HEK293 (cell line): ENCODE measurements at regions not wholly inside any gene's neighbourhood (a gene's known extent, or its start where the extent isn't known, plus 50 kb on each side); places are given as distances from the start of the nearest gene placed in this dataset.

Experiments used
- MEIS1 ChIP-seq: sonication (generic); formaldehyde crosslinking; IDR thresholded peaks from 2 replicates; pipeline ENCODE4 v1.8.1; 2022; ENCODE audit warnings: missing genetic modification reagents, mild to moderate bottlenecking, borderline replicate concordance
- PRDM1 ChIP-seq: fragments of 450-650 bp; formaldehyde crosslinking; IDR thresholded peaks from 2 replicates; pipeline ENCODE4; 2016; ENCODE audit warnings: missing biosample characterization, missing genetic modification characterization
- SP3 ChIP-seq: fragments of 450-650 bp; formaldehyde crosslinking; IDR thresholded peaks from 2 replicates; pipeline ENCODE4 v1.5.1; 2016; ENCODE audit warnings: missing biosample characterization, missing genetic modification characterization
- ZBTB11 ChIP-seq: fragments of 450-650 bp; formaldehyde crosslinking; conservative IDR thresholded peaks from 2 replicates; pipeline ENCODE4 v1.5.1; 2016; ENCODE audit warnings: low read depth, missing biosample characterization, missing genetic modification characterization
- ZBTB7A ChIP-seq: fragments of 450-650 bp; formaldehyde crosslinking; IDR thresholded peaks from 2 replicates; pipeline ENCODE4 v1.5.1; 2016; ENCODE audit warnings: low read depth, missing biosample characterization, missing genetic modification characterization
- ZNF175 ChIP-seq: fragments of 450-650 bp; formaldehyde crosslinking; IDR thresholded peaks from 2 replicates; pipeline ENCODE4 v1.5.1; 2016; ENCODE audit warnings: missing biosample characterization, missing genetic modification characterization
- ZNF24 ChIP-seq: fragments of 450-650 bp; formaldehyde crosslinking; IDR thresholded peaks from 2 replicates; pipeline ENCODE4 v1.5.1; 2016; ENCODE audit warnings: missing biosample characterization, missing genetic modification characterization
- ZNF274 ChIP-seq, 2 experiments: fragments of 200-500 bp in 1 of 2; fragments of 450-650 bp in 1 of 2; sonication (Bioruptor generic) in 1 of 2; formaldehyde crosslinking in 1 of 2; IDR thresholded peaks; 2 replicates each; pipeline versions ENCODE4 v1.5.1 to v1.6.1; 2014 to 2016; ENCODE audit warnings: borderline replicate concordance in 1 of 2, inconsistent platforms in 1 of 2, low read length in 1 of 2, missing biosample characterization in 1 of 2, missing genetic modification characterization in 1 of 2
- ZNF501 ChIP-seq: fragments of 450-650 bp; formaldehyde crosslinking; IDR thresholded peaks from 2 replicates; pipeline ENCODE4 v1.5.1; 2016; ENCODE audit warnings: missing biosample characterization, missing genetic modification characterization
- ZNF626 ChIP-seq: fragments of 450-650 bp; sonication (Bioruptor Pico); formaldehyde crosslinking; IDR thresholded peaks from 2 replicates; pipeline ENCODE4 v1.5.1; 2018; ENCODE audit warnings: missing biosample characterization, missing genetic modification characterization, inconsistent platforms
- ZNF791 ChIP-seq: fragments of 450-650 bp; formaldehyde crosslinking; IDR thresholded peaks from 2 replicates; pipeline ENCODE4 v1.5.1; 2016; ENCODE audit warnings: missing biosample characterization, missing genetic modification characterization
- TF ChIP-seq, protein P1 (sequence below): fragments of 450-650 bp; formaldehyde crosslinking; IDR thresholded peaks from 2 replicates; pipeline ENCODE4 v1.5.1; 2016; ENCODE audit warnings: missing biosample characterization, missing genetic modification characterization
- TF ChIP-seq, protein P2 (sequence below): fragments of 450-650 bp; formaldehyde crosslinking; IDR thresholded peaks from 2 replicates; pipeline ENCODE4; 2016; ENCODE audit warnings: missing biosample characterization, missing genetic modification characterization
- TF ChIP-seq, protein P3 (sequence below): fragments of 450-650 bp; IDR thresholded peaks from 2 replicates; pipeline ENCODE4 v1.5.1; 2018; ENCODE audit warnings: missing biosample characterization, missing genetic modification characterization

DNA sequence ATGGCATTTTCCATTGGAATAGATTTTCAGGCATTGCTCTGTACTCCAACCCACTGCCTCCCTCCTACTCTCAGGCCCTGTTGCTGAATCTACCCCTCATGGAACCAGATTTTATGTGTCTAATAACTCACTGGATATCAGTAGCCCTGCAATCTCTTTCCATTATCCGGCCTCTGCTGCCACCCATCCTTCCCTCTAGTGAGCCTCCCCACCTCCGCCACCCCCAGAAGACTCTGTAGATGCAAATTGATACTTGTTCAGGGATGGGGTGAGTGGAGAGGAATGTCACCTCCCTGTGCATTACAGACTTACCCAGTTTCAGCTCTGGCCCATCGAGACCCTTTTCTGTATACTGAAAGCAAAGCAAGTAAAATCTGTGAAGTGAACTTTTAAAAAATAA lies 52.3 kb upstream of the PHYHIPL start:
- TF ChIP-seq, protein P1, sequence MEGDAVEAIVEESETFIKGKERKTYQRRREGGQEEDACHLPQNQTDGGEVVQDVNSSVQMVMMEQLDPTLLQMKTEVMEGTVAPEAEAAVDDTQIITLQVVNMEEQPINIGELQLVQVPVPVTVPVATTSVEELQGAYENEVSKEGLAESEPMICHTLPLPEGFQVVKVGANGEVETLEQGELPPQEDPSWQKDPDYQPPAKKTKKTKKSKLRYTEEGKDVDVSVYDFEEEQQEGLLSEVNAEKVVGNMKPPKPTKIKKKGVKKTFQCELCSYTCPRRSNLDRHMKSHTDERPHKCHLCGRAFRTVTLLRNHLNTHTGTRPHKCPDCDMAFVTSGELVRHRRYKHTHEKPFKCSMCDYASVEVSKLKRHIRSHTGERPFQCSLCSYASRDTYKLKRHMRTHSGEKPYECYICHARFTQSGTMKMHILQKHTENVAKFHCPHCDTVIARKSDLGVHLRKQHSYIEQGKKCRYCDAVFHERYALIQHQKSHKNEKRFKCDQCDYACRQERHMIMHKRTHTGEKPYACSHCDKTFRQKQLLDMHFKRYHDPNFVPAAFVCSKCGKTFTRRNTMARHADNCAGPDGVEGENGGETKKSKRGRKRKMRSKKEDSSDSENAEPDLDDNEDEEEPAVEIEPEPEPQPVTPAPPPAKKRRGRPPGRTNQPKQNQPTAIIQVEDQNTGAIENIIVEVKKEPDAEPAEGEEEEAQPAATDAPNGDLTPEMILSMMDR (tag by site-specific recombination) = no peak
- TF ChIP-seq MEIS1 (no peak), ZBTB7A (tag by site-specific recombination) (no peak), ZNF274 (IDR thresholded peaks at IDR 0.05; ENCODE audit: low read length) (no peak), ZNF274 (tag by site-specific recombination; IDR thresholded peaks at IDR 0.05; ENCODE audit: borderline replicate concordance) (no peak), SP3 (no peak), ZNF501 (tag by site-specific recombination) (no peak), ZNF24 (tag by site-specific recombination) (no peak), ZNF175 (tag by site-specific recombination) (no peak), PRDM1 (tag by site-specific recombination) (no peak), ZBTB11 (tag by site-specific recombination) (no peak), ZNF791 (tag by site-specific recombination) (no peak), ZNF626 (tag by site-specific recombination) (no peak)
- TF ChIP-seq, protein P2, sequence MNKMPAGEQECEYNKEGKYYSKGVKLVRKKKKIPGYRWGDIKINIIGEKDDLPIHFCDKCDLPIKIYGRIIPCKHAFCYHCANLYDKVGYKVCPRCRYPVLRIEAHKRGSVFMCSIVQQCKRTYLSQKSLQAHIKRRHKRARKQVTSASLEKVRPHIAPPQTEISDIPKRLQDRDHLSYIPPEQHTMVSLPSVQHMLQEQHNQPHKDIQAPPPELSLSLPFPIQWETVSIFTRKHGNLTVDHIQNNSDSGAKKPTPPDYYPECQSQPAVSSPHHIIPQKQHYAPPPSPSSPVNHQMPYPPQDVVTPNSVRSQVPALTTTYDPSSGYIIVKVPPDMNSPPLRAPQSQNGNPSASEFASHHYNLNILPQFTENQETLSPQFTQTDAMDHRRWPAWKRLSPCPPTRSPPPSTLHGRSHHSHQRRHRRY (tag by site-specific recombination) = no peak
- TF ChIP-seq, protein P3, sequence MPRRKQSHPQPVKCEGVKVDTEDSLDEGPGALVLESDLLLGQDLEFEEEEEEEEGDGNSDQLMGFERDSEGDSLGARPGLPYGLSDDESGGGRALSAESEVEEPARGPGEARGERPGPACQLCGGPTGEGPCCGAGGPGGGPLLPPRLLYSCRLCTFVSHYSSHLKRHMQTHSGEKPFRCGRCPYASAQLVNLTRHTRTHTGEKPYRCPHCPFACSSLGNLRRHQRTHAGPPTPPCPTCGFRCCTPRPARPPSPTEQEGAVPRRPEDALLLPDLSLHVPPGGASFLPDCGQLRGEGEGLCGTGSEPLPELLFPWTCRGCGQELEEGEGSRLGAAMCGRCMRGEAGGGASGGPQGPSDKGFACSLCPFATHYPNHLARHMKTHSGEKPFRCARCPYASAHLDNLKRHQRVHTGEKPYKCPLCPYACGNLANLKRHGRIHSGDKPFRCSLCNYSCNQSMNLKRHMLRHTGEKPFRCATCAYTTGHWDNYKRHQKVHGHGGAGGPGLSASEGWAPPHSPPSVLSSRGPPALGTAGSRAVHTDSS (tag by site-specific recombination) = no peak
